Body of pancreas (tissue), 4 donors: ENCODE measurements at regions not wholly inside any gene's neighbourhood (a gene's known extent, or its start where the extent isn't known, plus 50 kb on each side); places are given as distances from the start of the nearest gene placed in this dataset.

Experiments
- CTCF ChIP-seq, 7 experiments: fragments of 450-650 bp in 4 of 7; fragments of 200-600 bp in 3 of 7; sonication (generic) in 3 of 7; IDR thresholded peaks; one replicate each; pipeline ENCODE4 v1.5.1; 2016 to 2019; ENCODE audit warnings: antibody characterized with exemption in 7 of 7
- POLR2A ChIP-seq, 3 donors: fragments of 450-650 bp; IDR thresholded peaks; one replicate each; pipeline ENCODE4 v1.6.1; 2016; ENCODE audit warnings: antibody characterized with exemption in 3 of 3, mild to moderate bottlenecking in 2 of 3

GRCh38 chr9:20242510-20243189 lies 379.6 kb downstream of the MLLT3 start:
- TF ChIP-seq CTCF (IDR thresholded peaks at IDR 0.05) (no peak), POLR2A (IDR thresholded peaks at IDR 0.05) (no peak)
